B cell (primary cell): ENCODE measurements at regions not wholly inside any gene's neighbourhood (a gene's known extent, or its start where the extent isn't known, plus 50 kb on each side); places are given as distances from the start of the nearest gene placed in this dataset.

Experiments used
- ATAC-seq: fragments of 200-7000 bp; cut with Tn5 transposase; one replicate; pipeline ENCODE4 v1.10.0; 2021; ENCODE audit warnings: low read depth, mild to moderate bottlenecking, moderate number of reproducible peaks, moderate library complexity
- CTCF ChIA-PET: fragments of 350-600 bp; sonication (Branson Sonifier 250); formaldehyde crosslinking; loops from one replicate; lab custom pipeline; 2021; ENCODE audit warnings: antibody characterized with exemption, inconsistent platforms; lab: Charles Lee
- POLR2A ChIA-PET: fragments of 350-600 bp; sonication (Branson Sonifier 250); formaldehyde crosslinking; loops from one replicate; lab custom pipeline; 2021; ENCODE audit warnings: antibody characterized with exemption; lab: Charles Lee
- DNase-seq: peaks from one replicate; pipeline ENCODE4 v3.0.0; 2013
- H2AFZ ChIP-seq: 2 replicates; pipeline ENCODE4 v1.6.1; 2012; ENCODE audit warnings: mild to moderate bottlenecking, low read depth, low read length; ENCODE audit not compliant: insufficient read depth, poor library complexity, severe bottlenecking
- H3K27ac ChIP-seq, 2 donors: 1 replicate in 1 of 2; 2 replicates in 1 of 2; pipeline ENCODE4 v1.5.1; 2012 to 2013; ENCODE audit warnings: low read length in 2 of 2, mild to moderate bottlenecking in 2 of 2, moderate library complexity in 1 of 2
- H3K27me3 ChIP-seq, 4 experiments: fragments of 200-600 bp in 1 of 4; sonication (generic) in 1 of 4; replicated peaks in 1 of 4; 1 replicate in 2 of 4; 2 replicates in 2 of 4; pipeline versions ENCODE4 v1.6.1 to v1.7.0; 2013 to 2016; ENCODE audit warnings: low read length in 3 of 4, mild to moderate bottlenecking in 2 of 4, mixed read lengths in 1 of 4, moderate library complexity in 1 of 4; ENCODE audit not compliant: insufficient read depth in 4 of 4, control insufficient read depth in 3 of 4; ENCODE audit errors: control extremely low read depth in 1 of 4
- H3K36me3 ChIP-seq, 2 experiments: replicated peaks in 1 of 2; 1 replicate in 1 of 2; 2 replicates in 1 of 2; pipeline versions ENCODE4 v1.6.1 to v1.7.1; 2013; ENCODE audit warnings: low read length in 1 of 2; ENCODE audit not compliant: insufficient read depth in 2 of 2, control insufficient read depth in 1 of 2; ENCODE audit errors: control extremely low read depth in 1 of 2, extremely low read depth in 1 of 2
- H3K4me1 ChIP-seq, 2 donors: fragments of 200-600 bp in 1 of 2; sonication (generic) in 1 of 2; 1 replicate in 1 of 2; 2 replicates in 1 of 2; pipeline versions ENCODE4 v1.5.1 to v1.6.1; 2013 to 2017; ENCODE audit warnings: low read length in 2 of 2; ENCODE audit not compliant: control insufficient read depth in 2 of 2, insufficient read depth in 2 of 2
- H3K4me2 ChIP-seq: replicated peaks from 2 replicates; pipeline ENCODE3; 2012; ENCODE audit warnings: mild to moderate bottlenecking, low read depth, low read length; ENCODE audit not compliant: poor library complexity, severe bottlenecking
- H3K4me3 ChIP-seq, 5 experiments: fragments of 200-600 bp in 1 of 5; sonication (generic) in 1 of 5; 1 replicate in 3 of 5; 2 replicates in 2 of 5; pipeline versions ENCODE4 v1.5.1 to v1.7.0; 2011 to 2016; ENCODE audit warnings: low read length in 4 of 5, mild to moderate bottlenecking in 4 of 5, low read depth in 2 of 5, control low read depth in 1 of 5, moderate library complexity in 1 of 5; ENCODE audit not compliant: insufficient read depth in 1 of 5; ENCODE audit errors: control extremely low read depth in 1 of 5, extremely low read depth in 1 of 5
- H3K79me2 ChIP-seq: fragments of 200-600 bp; sonication (generic); one replicate; pipeline ENCODE4 v1.6.0; 2016; ENCODE audit warnings: low read length; ENCODE audit not compliant: control insufficient read depth, insufficient read depth
- H3K9ac ChIP-seq: fragments of 200-600 bp; sonication (generic); 2 replicates; pipeline ENCODE4 v1.6.1; 2017; ENCODE audit warnings: mild to moderate bottlenecking, low read length, moderate library complexity
- H3K9me3 ChIP-seq, 3 donors: one replicate each; pipeline versions ENCODE4 v1.6.1 to v1.7.1; 2013; ENCODE audit warnings: low read length in 2 of 3; ENCODE audit not compliant: control insufficient read depth in 2 of 3, insufficient read depth in 1 of 3; ENCODE audit errors: control extremely low read depth in 1 of 3
- H4K20me1 ChIP-seq: 2 replicates; pipeline ENCODE4 v1.6.0; 2012; ENCODE audit warnings: mild to moderate bottlenecking, low read length; ENCODE audit not compliant: insufficient read depth, control insufficient read depth, poor library complexity, severe bottlenecking
- H3K27ac Mint-ChIP-seq: one replicate; pipeline ENCODE4 v1.8.0; 2021; ENCODE audit warnings: mixed read lengths
- H3K27me3 Mint-ChIP-seq: one replicate; pipeline ENCODE4 v1.8.0; 2021; ENCODE audit warnings: mixed read lengths
- H3K4me1 Mint-ChIP-seq: one replicate; pipeline ENCODE4 v1.8.0; 2021; ENCODE audit warnings: mixed read lengths
- H3K4me3 Mint-ChIP-seq: one replicate; pipeline ENCODE4 v1.8.0; 2021; ENCODE audit warnings: mixed read lengths
- H3K9me3 Mint-ChIP-seq: one replicate; pipeline ENCODE4 v1.8.0; 2022; ENCODE audit warnings: mixed read lengths; ENCODE audit not compliant: insufficient read depth
- EZH2 ChIP-seq: IDR thresholded peaks from 2 replicates; pipeline ENCODE4 v1.6.1; 2012; ENCODE audit warnings: borderline replicate concordance, low read depth, mild to moderate bottlenecking, moderate library complexity, low read length; ENCODE audit not compliant: insufficient read depth, poor library complexity, severe bottlenecking
- WGBS: methylation state at CpG from one replicate; pipeline ENCODE4 v1.1.5; 2013; ENCODE audit warnings: missing lambda C conversion rate; ENCODE audit not compliant: insufficient coverage; 5-methylcytosine and 5-hydroxymethylcytosine counted together
- intact Hi-C: fragments of 100-400 bp; cut with micrococcal nuclease; formaldehyde crosslinking; loops from one replicate; pipeline ENCODE4 v1.10.0; 2022
- TF ChIP-seq, protein P1 (sequence below): fragments of 200-600 bp; IDR thresholded peaks from one replicate; pipeline ENCODE4 v1.8.0; 2022; ENCODE audit warnings: antibody characterized with exemption, mild to moderate bottlenecking

DNA sequence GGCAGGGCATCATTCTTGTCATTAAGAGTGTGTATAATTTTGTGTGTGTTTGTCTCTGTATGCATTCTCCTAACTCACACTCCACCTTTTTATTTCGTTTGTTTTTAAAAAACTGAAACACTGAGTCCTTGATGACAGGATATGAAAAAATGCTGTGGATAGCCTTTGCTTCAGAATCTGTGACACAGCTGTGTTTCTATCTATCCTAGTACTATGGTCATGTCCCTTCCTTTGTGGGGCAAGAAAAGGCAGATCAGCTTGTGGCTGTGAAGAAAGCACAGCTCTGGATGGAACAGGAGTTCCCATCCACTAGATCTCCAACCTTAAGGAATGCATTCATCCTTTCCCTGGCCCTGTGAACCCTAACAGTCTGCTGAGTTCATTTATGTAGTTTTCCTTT lies 60.3 kb downstream of the OTOL1 start:
- Histone ChIP-seq H3K4me2 (no peak overlapping the region), H3K4me3 (no peak overlapping the region), H3K36me3 (no peaks in the 10 kb centered on the region), H3K9me3 (no peaks in the 10 kb centered on the region), H3K27me3 (no peaks in the 10 kb centered on the region), H3K27ac (no peak overlapping the region), H3K9ac (no peak overlapping the region), H2AFZ (no peak overlapping the region), H3K79me2 (no peaks in the 10 kb centered on the region), H4K20me1 (no peaks in the 10 kb centered on the region), H3K4me1 (no peaks in the 10 kb centered on the region)
- Mint-ChIP-seq H3K27me3 (peaks cover 3% of the 10 kb centered on the region), H3K27ac (no peak overlapping the region), H3K4me3 (no peak overlapping the region), H3K4me1 (no peaks in the 10 kb centered on the region), H3K9me3 (no peaks in the 10 kb centered on the region)
- intact Hi-C loops: no loop called here
- POLR2A ChIA-PET: no interaction called here
- DNase-seq: no peak
- CTCF ChIA-PET: no interaction called here
- no peak for ATAC-seq
- WGBS: no CpG with 5 or more reads among the region's 1 CpG
- TF ChIP-seq, protein P1, sequence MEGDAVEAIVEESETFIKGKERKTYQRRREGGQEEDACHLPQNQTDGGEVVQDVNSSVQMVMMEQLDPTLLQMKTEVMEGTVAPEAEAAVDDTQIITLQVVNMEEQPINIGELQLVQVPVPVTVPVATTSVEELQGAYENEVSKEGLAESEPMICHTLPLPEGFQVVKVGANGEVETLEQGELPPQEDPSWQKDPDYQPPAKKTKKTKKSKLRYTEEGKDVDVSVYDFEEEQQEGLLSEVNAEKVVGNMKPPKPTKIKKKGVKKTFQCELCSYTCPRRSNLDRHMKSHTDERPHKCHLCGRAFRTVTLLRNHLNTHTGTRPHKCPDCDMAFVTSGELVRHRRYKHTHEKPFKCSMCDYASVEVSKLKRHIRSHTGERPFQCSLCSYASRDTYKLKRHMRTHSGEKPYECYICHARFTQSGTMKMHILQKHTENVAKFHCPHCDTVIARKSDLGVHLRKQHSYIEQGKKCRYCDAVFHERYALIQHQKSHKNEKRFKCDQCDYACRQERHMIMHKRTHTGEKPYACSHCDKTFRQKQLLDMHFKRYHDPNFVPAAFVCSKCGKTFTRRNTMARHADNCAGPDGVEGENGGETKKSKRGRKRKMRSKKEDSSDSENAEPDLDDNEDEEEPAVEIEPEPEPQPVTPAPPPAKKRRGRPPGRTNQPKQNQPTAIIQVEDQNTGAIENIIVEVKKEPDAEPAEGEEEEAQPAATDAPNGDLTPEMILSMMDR: no peak
- no peak for TF ChIP-seq EZH2

DNA sequence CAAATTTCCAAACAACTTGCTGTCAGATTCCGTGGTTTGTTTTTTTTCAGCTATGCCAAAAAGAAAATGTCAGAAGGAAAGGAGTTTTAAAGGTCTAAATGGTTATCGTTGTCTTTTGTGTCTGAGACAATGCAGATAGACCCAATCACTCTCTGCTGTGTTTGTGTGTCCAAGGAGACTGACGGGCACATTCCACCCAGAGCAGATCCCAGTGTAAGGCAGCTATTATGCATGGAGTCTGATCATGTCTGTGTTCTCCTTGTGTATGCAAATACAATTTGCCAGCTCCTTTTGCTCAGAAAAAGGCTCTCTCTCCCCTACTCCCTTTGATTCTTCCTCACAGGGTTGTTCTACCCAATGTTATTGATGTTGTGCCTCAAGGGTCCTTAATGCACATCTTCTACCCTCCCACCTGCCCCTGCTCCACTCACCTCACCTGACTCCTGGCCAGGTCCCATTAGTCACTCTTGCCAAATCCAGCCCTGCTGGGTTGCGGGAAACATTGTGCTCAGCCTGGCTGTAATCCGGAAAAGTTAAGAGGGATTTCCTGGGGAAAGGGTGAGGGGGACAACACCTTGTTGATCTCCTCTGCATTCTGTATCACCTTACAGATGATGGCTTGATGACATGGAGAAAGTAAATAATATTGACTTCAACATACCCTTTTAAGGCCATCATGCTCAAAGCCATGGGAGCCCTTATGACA lies 61.0 kb downstream of the OTOL1 start:
- Mint-ChIP-seq H3K27me3 (peaks cover 3% of the 10 kb centered on the region), H3K4me3 (no peak overlapping the region), H3K4me1 (no peaks in the 10 kb centered on the region), H3K9me3 (no peaks in the 10 kb centered on the region), H3K27ac (no peak overlapping the region)
- H3K27me3 ChIP-seq: no peaks in the 10 kb centered on the region
- ChIA-PET CTCF (no interaction called here), POLR2A (no interaction called here)
- DNase-seq: no peak
- 80% methylated on average over 1 of the region's 5 CpGs for WGBS
- no peaks in the 10 kb centered on the region for H3K79me2 ChIP-seq
- no peak overlapping the region for H3K4me2 ChIP-seq
- intact Hi-C loops: no loop called here
- no peak overlapping the region for H2AFZ ChIP-seq
- no peaks in the 10 kb centered on the region for H3K4me1 ChIP-seq
- no peak for ATAC-seq
- no peak overlapping the region for H3K9ac ChIP-seq
- no peak overlapping the region for H3K4me3 ChIP-seq
- no peak overlapping the region for H3K27ac ChIP-seq
- H3K9me3 ChIP-seq: no peaks in the 10 kb centered on the region
- no peaks in the 10 kb centered on the region for H3K36me3 ChIP-seq
- no peak for TF ChIP-seq EZH2
- TF ChIP-seq, protein P1: no peak
- no peaks in the 10 kb centered on the region for H4K20me1 ChIP-seq
